A204.1 (cell line): ENCODE measurements at regions not wholly inside any gene's neighbourhood (a gene's known extent, or its start where the extent isn't known, plus 50 kb on each side); places are given as distances from the start of the nearest gene placed in this dataset.

ENCODE experiments used
- FAIRE-seq: peaks from 2 replicates; lab custom pipeline; 2012; peaks lifted over from hg19 to GRCh38; lab: Jason Lieb, UNC

GRCh38 chr17:77420804-77421629, 280.2 kb downstream of the SEC14L1 start:
- FAIRE-seq = no peak

GRCh38 chr17:77421630-77421972, 280.8 kb downstream of the SEC14L1 start:
- FAIRE-seq = no peak

- FAIRE-seq = no peak
Observed at GRCh38 chr17:77422104-77422747, 281.5 kb downstream of the SEC14L1 start.

GRCh38 chr17:77422748-77423113, 282.0 kb downstream of the SEC14L1 start:
- no peak for FAIRE-seq

GRCh38 chr17:77423589-77424451, 283.1 kb downstream of the SEC14L1 start:
- FAIRE-seq = no peak

- FAIRE-seq = no peak
Observed at GRCh38 chr17:77424585-77425344, 284.0 kb downstream of the SEC14L1 start.

GRCh38 chr17:77425348-77425747, 284.6 kb downstream of the SEC14L1 start:
- FAIRE-seq = no peak

- FAIRE-seq = no peak
Observed at GRCh38 chr17:77425791-77426641, 285.2 kb downstream of the SEC14L1 start.

GRCh38 chr17:77426676-77427386, 286.1 kb downstream of the SEC14L1 start:
- no peak for FAIRE-seq

- no peak for FAIRE-seq
Observed at GRCh38 chr17:77427391-77427991, 286.7 kb downstream of the SEC14L1 start.

GRCh38 chr17:77428020-77428748, 287.4 kb downstream of the SEC14L1 start:
- FAIRE-seq = no peak

- FAIRE-seq = no peak
Observed at GRCh38 chr17:77428749-77429368, 288.1 kb downstream of the SEC14L1 start.

GRCh38 chr17:77429369-77429968, 288.7 kb downstream of the SEC14L1 start:
- FAIRE-seq = no peak

GRCh38 chr17:77429969-77430752, 289.4 kb downstream of the SEC14L1 start:
- no peak for FAIRE-seq

GRCh38 chr17:77432034-77432661, 291.4 kb downstream of the SEC14L1 start:
- no peak for FAIRE-seq

- no peak for FAIRE-seq
Observed at GRCh38 chr17:77432742-77433141, 292.0 kb downstream of the SEC14L1 start.
